Naive B cell (primary cell): ENCODE measurements at regions not wholly inside any gene's neighbourhood (a gene's known extent, or its start where the extent isn't known, plus 50 kb on each side); places are given as distances from the start of the nearest gene placed in this dataset.

Experiments used
- ATAC-seq, 2 donors: fragments of 150-1000 bp; cut with Tn5 transposase; 2 replicates each; pipeline ENCODE4 v1.10.0; 2021; ENCODE audit warnings: low read depth in 2 of 2, mild to moderate bottlenecking in 2 of 2, moderate library complexity in 2 of 2
- DNase-seq: peaks from one replicate; pipeline ENCODE4 v3.0.0; 2022
- H3K27ac Mint-ChIP-seq, 6 donors: one replicate each; pipeline ENCODE4 v1.8.0; 2020 to 2022; ENCODE audit warnings: mild to moderate bottlenecking in 6 of 6, mixed read lengths in 6 of 6, moderate library complexity in 5 of 6, inconsistent platforms in 2 of 6
- H3K27me3 Mint-ChIP-seq, 3 donors: one replicate each; pipeline ENCODE4 v1.8.0; 2021 to 2022; ENCODE audit warnings: mixed read lengths in 3 of 3, mild to moderate bottlenecking in 1 of 3
- H3K36me3 Mint-ChIP-seq, 2 donors: one replicate each; pipeline ENCODE4 v1.8.0; 2020 to 2022; ENCODE audit warnings: mixed read lengths in 2 of 2, inconsistent platforms in 1 of 2, mild to moderate bottlenecking in 1 of 2
- H3K4me1 Mint-ChIP-seq, 3 donors: one replicate each; pipeline ENCODE4 v1.8.0; 2020 to 2022; ENCODE audit warnings: mixed read lengths in 3 of 3, inconsistent platforms in 1 of 3, mild to moderate bottlenecking in 1 of 3, moderate library complexity in 1 of 3
- H3K4me3 Mint-ChIP-seq, 8 donors: one replicate each; pipeline ENCODE4 v1.8.0; 2020 to 2022; ENCODE audit warnings: mild to moderate bottlenecking in 8 of 8, mixed read lengths in 8 of 8, moderate library complexity in 8 of 8, inconsistent platforms in 2 of 8
- H3K9me3 Mint-ChIP-seq, 7 donors: one replicate each; pipeline ENCODE4 v1.8.0; 2020 to 2022; ENCODE audit warnings: mixed read lengths in 7 of 7, mild to moderate bottlenecking in 5 of 7, inconsistent platforms in 2 of 7, moderate library complexity in 1 of 7

GRCh38 chr16:5979905-5980550 lies 882.4 kb upstream of the EEF2KMT start:
- H3K36me3 Mint-ChIP-seq: no peaks in the 10 kb centered on the region
- H3K27me3 Mint-ChIP-seq: peaks cover 0 to 4% (median 0%) of the 10 kb centered on the region in 3 donors
- H3K4me3 Mint-ChIP-seq: no peak overlapping the region
- ATAC-seq: no peak
- H3K27ac Mint-ChIP-seq: no peak overlapping the region
- no peaks in the 10 kb centered on the region for H3K4me1 Mint-ChIP-seq
- no peak for DNase-seq
- peaks cover 0 to 11% (median 2%) of the 10 kb centered on the region in 7 donors for H3K9me3 Mint-ChIP-seq

GRCh38 chr16:5977329-5977728 lies 879.7 kb upstream of the EEF2KMT start:
- no peak for ATAC-seq

GRCh38 chr16:5972747-5973146 lies 875.2 kb upstream of the EEF2KMT start:
- ATAC-seq: no peak
- Mint-ChIP-seq H3K4me3 (no peak overlapping the region), H3K4me1 (no peaks in the 10 kb centered on the region), H3K36me3 (no peaks in the 10 kb centered on the region), H3K27me3 (no peaks in the 10 kb centered on the region), H3K27ac (no peak overlapping the region), H3K9me3 (peaks cover 2 to 14% (median 11%) of the 10 kb centered on the region in 7 donors)
- DNase-seq: no peak

More at GRCh38 chr16:5977329-5977728, 879.7 kb upstream of the EEF2KMT start:
- H3K4me1 Mint-ChIP-seq: no peaks in the 10 kb centered on the region
- no peaks in the 10 kb centered on the region for H3K36me3 Mint-ChIP-seq
- no peak overlapping the region for H3K4me3 Mint-ChIP-seq
- DNase-seq: no peak
- no peaks in the 10 kb centered on the region for H3K27me3 Mint-ChIP-seq
- no peak overlapping the region for H3K27ac Mint-ChIP-seq
- H3K9me3 Mint-ChIP-seq: peaks cover 0 to 9% (median 2%) of the 10 kb centered on the region in 7 donors

- DNase-seq: no peak
- Mint-ChIP-seq H3K27me3 (no peaks in the 10 kb centered on the region), H3K4me3 (no peak overlapping the region), H3K36me3 (no peaks in the 10 kb centered on the region), H3K27ac (no peak overlapping the region), H3K4me1 (no peaks in the 10 kb centered on the region), H3K9me3 (peaks cover 2 to 14% (median 11%) of the 10 kb centered on the region in 7 donors)
- no peak for ATAC-seq
Measured at GRCh38 chr16:5971924-5972323, 874.3 kb upstream of the EEF2KMT start.

- DNase-seq: no peak
- Mint-ChIP-seq H3K9me3 (peaks cover 3 to 16% (median 11%) of the 10 kb centered on the region in 7 donors), H3K4me1 (no peaks in the 10 kb centered on the region), H3K36me3 (no peaks in the 10 kb centered on the region), H3K27me3 (no peaks in the 10 kb centered on the region), H3K4me3 (no peak overlapping the region), H3K27ac (peak overlapping the region in 1 of 6 donors; percentile 39)
- ATAC-seq: no peak
Measured at GRCh38 chr16:5971106-5971505, 873.5 kb upstream of the EEF2KMT start.

GRCh38 chr16:5966004-5966403 lies 868.4 kb upstream of the EEF2KMT start:
- Mint-ChIP-seq H3K9me3 (peaks cover 5 to 18% (median 13%) of the 10 kb centered on the region in 7 donors), H3K36me3 (no peaks in the 10 kb centered on the region), H3K4me1 (no peaks in the 10 kb centered on the region), H3K4me3 (no peak overlapping the region), H3K27me3 (no peaks in the 10 kb centered on the region), H3K27ac (peak overlapping the region in 1 of 6 donors; percentile 64)
- DNase-seq (no peak), ATAC-seq (no peak)

GRCh38 chr16:5965321-5965720 lies 867.7 kb upstream of the EEF2KMT start:
- no peak for ATAC-seq
- H3K27ac Mint-ChIP-seq: no peak overlapping the region
- no peaks in the 10 kb centered on the region for H3K4me1 Mint-ChIP-seq
- peaks cover 4 to 25% (median 15%) of the 10 kb centered on the region in 7 donors for H3K9me3 Mint-ChIP-seq
- no peaks in the 10 kb centered on the region for H3K36me3 Mint-ChIP-seq
- no peak for DNase-seq
- no peaks in the 10 kb centered on the region for H3K27me3 Mint-ChIP-seq
- no peak overlapping the region for H3K4me3 Mint-ChIP-seq

- H3K4me3 Mint-ChIP-seq: no peak overlapping the region
- H3K36me3 Mint-ChIP-seq: no peaks in the 10 kb centered on the region
- no peak for DNase-seq
- H3K27me3 Mint-ChIP-seq: no peaks in the 10 kb centered on the region
- H3K9me3 Mint-ChIP-seq: peaks cover 0 to 10% (median 6%) of the 10 kb centered on the region in 7 donors
- H3K27ac Mint-ChIP-seq: no peak overlapping the region
- ATAC-seq: no peak
- H3K4me1 Mint-ChIP-seq: no peaks in the 10 kb centered on the region
Measured at GRCh38 chr16:5951486-5951885, 853.9 kb upstream of the EEF2KMT start.

- H3K27me3 Mint-ChIP-seq: no peaks in the 10 kb centered on the region
- DNase-seq (no peak), ATAC-seq (no peak)
- peaks cover 3 to 29% (median 15%) of the 10 kb centered on the region in 7 donors for H3K9me3 Mint-ChIP-seq
- H3K27ac Mint-ChIP-seq: no peak overlapping the region
- peaks cover 0 to 4% (median 0%) of the 10 kb centered on the region in 3 donors for H3K4me1 Mint-ChIP-seq
- peaks cover 0 to 6% of the 10 kb centered on the region in 2 donors for H3K36me3 Mint-ChIP-seq
- H3K4me3 Mint-ChIP-seq: no peak overlapping the region
Measured at GRCh38 chr16:5944971-5945370, 847.4 kb upstream of the EEF2KMT start.

GRCh38 chr16:5938607-5939006 lies 841.0 kb upstream of the EEF2KMT start:
- Mint-ChIP-seq H3K27ac (no peak overlapping the region), H3K27me3 (no peaks in the 10 kb centered on the region), H3K36me3 (peaks cover 0 to 6% of the 10 kb centered on the region in 2 donors), H3K9me3 (peaks cover 11 to 46% (median 13%) of the 10 kb centered on the region in 7 donors), H3K4me1 (no peaks in the 10 kb centered on the region), H3K4me3 (no peak overlapping the region)
- ATAC-seq (no peak), DNase-seq (no peak)

GRCh38 chr16:5932906-5933305 lies 835.3 kb upstream of the EEF2KMT start:
- ATAC-seq (no peak), DNase-seq (no peak)
- Mint-ChIP-seq H3K36me3 (no peaks in the 10 kb centered on the region), H3K4me1 (no peaks in the 10 kb centered on the region), H3K27ac (no peak overlapping the region), H3K9me3 (peaks cover 10 to 35% (median 21%) of the 10 kb centered on the region in 7 donors), H3K27me3 (no peaks in the 10 kb centered on the region), H3K4me3 (no peak overlapping the region)

GRCh38 chr16:5928476-5929065 lies 831.0 kb upstream of the EEF2KMT start:
- H3K27me3 Mint-ChIP-seq: no peaks in the 10 kb centered on the region

GRCh38 chr16:5925850-5926249 lies 828.3 kb upstream of the EEF2KMT start:
- no peak for DNase-seq
- Mint-ChIP-seq H3K9me3 (peaks cover 0 to 19% (median 8%) of the 10 kb centered on the region in 7 donors), H3K4me1 (no peaks in the 10 kb centered on the region), H3K36me3 (no peaks in the 10 kb centered on the region), H3K27ac (no peak overlapping the region), H3K27me3 (no peaks in the 10 kb centered on the region), H3K4me3 (no peak overlapping the region)
- ATAC-seq: no peak

More at GRCh38 chr16:5928476-5929065, 831.0 kb upstream of the EEF2KMT start:
- Mint-ChIP-seq H3K4me3 (no peak overlapping the region), H3K36me3 (no peaks in the 10 kb centered on the region), H3K9me3 (peaks cover 6 to 23% (median 18%) of the 10 kb centered on the region in 7 donors), H3K4me1 (no peaks in the 10 kb centered on the region), H3K27ac (no peak overlapping the region)
- DNase-seq (no peak), ATAC-seq (no peak)

GRCh38 chr16:5922686-5923085 lies 825.1 kb upstream of the EEF2KMT start:
- no peaks in the 10 kb centered on the region for H3K27me3 Mint-ChIP-seq
- H3K4me1 Mint-ChIP-seq: no peaks in the 10 kb centered on the region
- no peaks in the 10 kb centered on the region for H3K36me3 Mint-ChIP-seq
- peaks cover 0 to 15% (median 9%) of the 10 kb centered on the region in 7 donors for H3K9me3 Mint-ChIP-seq
- DNase-seq (no peak), ATAC-seq (no peak)
- peak overlapping the region in 1 of 6 donors; percentile 75 for H3K27ac Mint-ChIP-seq
- H3K4me3 Mint-ChIP-seq: no peak overlapping the region
